ENCODE measurements at regions not wholly inside any gene's neighbourhood (a gene's known extent, or its start where the extent isn't known, plus 50 kb on each side); places are given as distances from the start of the nearest gene placed in this dataset.
"Not testable (repeated sequence)": the region's sequence is repeated elsewhere in the genome, so short reads cannot be mapped to it uniquely, and the experiment has no call there.

- no peak for DNase-seq (ENCODE audit: low spot score)
Measured at GRCh38 chr5:85170183-85170582, 785.5 kb upstream of the EDIL3 start.

GRCh38 chr5:85173469-85173868 lies 788.8 kb upstream of the EDIL3 start:
- no peak for DNase-seq (ENCODE audit: low spot score)

- DNase-seq (ENCODE audit: low spot score), result no peak
Measured at GRCh38 chr5:85182344-85182743, 797.7 kb upstream of the EDIL3 start.

- no peak for DNase-seq (ENCODE audit: low spot score)
Measured at GRCh38 chr5:85204289-85204688, 819.6 kb upstream of the EDIL3 start.

GRCh38 chr5:85205430-85205829 lies 820.8 kb upstream of the EDIL3 start:
- no peak for DNase-seq (ENCODE audit: low spot score)

GRCh38 chr5:85225388-85225787 lies 840.7 kb upstream of the EDIL3 start:
- DNase-seq (ENCODE audit: low spot score), result no peak

- no peak for DNase-seq (ENCODE audit: low spot score)
Measured at GRCh38 chr5:85249204-85249603, 864.5 kb upstream of the EDIL3 start.

- DNase-seq (ENCODE audit: low spot score), result no peak
Measured at GRCh38 chr5:85263125-85263524, 878.4 kb upstream of the EDIL3 start.

- DNase-seq (ENCODE audit: low spot score), result no peak
Measured at GRCh38 chr5:85266692-85267091, 882.0 kb upstream of the EDIL3 start.

GRCh38 chr5:85268194-85268593 lies 883.5 kb upstream of the EDIL3 start:
- DNase-seq (ENCODE audit: low spot score), result no peak

GRCh38 chr5:85278193-85278592 lies 893.5 kb upstream of the EDIL3 start:
- DNase-seq (ENCODE audit: low spot score), result peak; percentile 38

GRCh38 chr5:85288914-85289313 lies 904.2 kb upstream of the EDIL3 start:
- no peak for DNase-seq (ENCODE audit: low spot score)

- no peak for DNase-seq (ENCODE audit: low spot score)
Measured at GRCh38 chr5:85293145-85293785, 908.6 kb upstream of the EDIL3 start.

GRCh38 chr5:85304524-85304923 lies 919.8 kb upstream of the EDIL3 start:
- DNase-seq (ENCODE audit: low spot score), result no peak

GRCh38 chr5:85305766-85306165 lies 921.1 kb upstream of the EDIL3 start:
- no peak for DNase-seq (ENCODE audit: low spot score)

- DNase-seq (ENCODE audit: low spot score), result no peak
Measured at GRCh38 chr5:85311536-85311935, 926.9 kb upstream of the EDIL3 start.

GRCh38 chr5:85320495-85320894 lies 935.8 kb upstream of the EDIL3 start:
- DNase-seq (ENCODE audit: low spot score), result no peak

GRCh38 chr5:85333276-85333675 lies 948.6 kb upstream of the EDIL3 start:
- DNase-seq (ENCODE audit: low spot score), result no peak

- DNase-seq (ENCODE audit: low spot score), result no peak
Measured at GRCh38 chr5:85337435-85337834, 952.8 kb upstream of the EDIL3 start.

- DNase-seq (ENCODE audit: low spot score), result no peak
Measured at GRCh38 chr5:85340790-85341189, 956.1 kb upstream of the EDIL3 start.

- no peak for DNase-seq (ENCODE audit: low spot score)
Measured at GRCh38 chr5:85345818-85346217, 961.1 kb upstream of the EDIL3 start.

GRCh38 chr5:85357309-85357708 lies 972.6 kb upstream of the EDIL3 start:
- DNase-seq (ENCODE audit: low spot score), result no peak

- no peak for DNase-seq (ENCODE audit: low spot score)
Measured at GRCh38 chr5:85375525-85375924, 990.8 kb upstream of the EDIL3 start.

- no peak for DNase-seq (ENCODE audit: low spot score)
Measured at GRCh38 chr5:85388770-85389169, 1004.1 kb upstream of the EDIL3 start.

GRCh38 chr5:85392309-85392708 lies 1007.6 kb upstream of the EDIL3 start:
- DNase-seq (ENCODE audit: low spot score), result not testable (repeated sequence)
